ENCODE measurements at regions not wholly inside any gene's neighbourhood (a gene's known extent, or its start where the extent isn't known, plus 50 kb on each side); places are given as distances from the start of the nearest gene placed in this dataset.
"Not testable (repeated sequence)": the region's sequence is repeated elsewhere in the genome, so short reads cannot be mapped to it uniquely, and the experiment has no call there.

DNA sequence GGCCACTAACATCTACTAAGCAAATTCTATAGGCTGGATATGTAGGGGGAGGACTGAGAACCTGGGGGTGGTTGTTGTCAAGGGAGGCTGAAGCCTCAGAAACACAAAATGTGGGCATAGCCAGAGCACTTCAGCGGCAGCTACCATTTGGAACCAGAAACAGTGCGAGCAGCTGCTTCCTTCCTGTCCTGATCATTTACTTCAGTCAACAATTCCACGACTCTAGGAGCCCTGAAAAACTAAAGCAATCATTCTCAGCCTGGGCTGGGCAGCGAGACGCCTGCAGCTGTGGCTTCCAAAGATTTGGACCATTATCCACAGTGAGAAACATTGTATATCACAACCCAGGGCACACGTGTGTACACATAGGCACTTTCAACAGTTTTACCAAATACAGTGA lies 93.9 kb upstream of the WSCD1 start:
- H3K9me3 ChIP-seq: peaks cover 12% of the 10 kb centered on the region
- H3K27me3 ChIP-seq: no peaks in the 10 kb centered on the region
- H3K36me3 ChIP-seq: no peaks in the 10 kb centered on the region
- H4K20me1 ChIP-seq: no peaks in the 10 kb centered on the region
- no peak overlapping the region for H3K4me3 ChIP-seq
- H3K27ac ChIP-seq: no peak overlapping the region
- H3K4me1 ChIP-seq: peaks cover 6% of the 10 kb centered on the region; the same call in 1 of the 2 replicates
- H3K4me2 ChIP-seq: no peak overlapping the region
- TF ChIP-seq Cebpa-rat (IDR thresholded peaks at IDR 0.05): no peak
- no peak overlapping the region for H3K9ac ChIP-seq

DNA sequence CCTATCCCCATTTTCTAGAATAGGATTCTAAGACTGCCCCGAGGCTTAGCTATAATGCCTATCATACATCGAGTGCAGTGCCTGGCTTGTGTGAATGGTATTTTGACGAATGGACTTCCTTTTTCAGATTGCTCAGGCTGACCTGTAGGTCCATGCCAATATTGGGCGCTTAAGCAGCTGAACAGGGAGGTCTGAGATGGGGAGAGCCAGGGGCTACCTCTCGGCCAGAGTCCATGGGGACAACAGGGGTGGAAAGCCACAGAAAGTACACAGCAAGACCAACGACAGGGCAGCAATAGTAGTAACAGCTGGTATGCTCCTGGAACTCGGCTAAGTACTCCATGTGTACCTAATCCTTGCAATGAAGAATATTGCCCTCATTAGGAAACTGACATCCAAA lies 91.7 kb upstream of the WSCD1 start:
- Histone ChIP-seq H4K20me1 (no peaks in the 10 kb centered on the region), H3K27me3 (no peaks in the 10 kb centered on the region), H3K9ac (no peak overlapping the region), H3K4me1 (peaks cover 6% of the 10 kb centered on the region; the same call in 1 of the 2 replicates), H3K4me3 (no peak overlapping the region), H3K9me3 (peaks cover 5% of the 10 kb centered on the region), H3K36me3 (no peaks in the 10 kb centered on the region), H3K27ac (no peak overlapping the region), H3K4me2 (no peak overlapping the region)
- TF ChIP-seq Cebpa-rat (IDR thresholded peaks at IDR 0.05): no peak

DNA sequence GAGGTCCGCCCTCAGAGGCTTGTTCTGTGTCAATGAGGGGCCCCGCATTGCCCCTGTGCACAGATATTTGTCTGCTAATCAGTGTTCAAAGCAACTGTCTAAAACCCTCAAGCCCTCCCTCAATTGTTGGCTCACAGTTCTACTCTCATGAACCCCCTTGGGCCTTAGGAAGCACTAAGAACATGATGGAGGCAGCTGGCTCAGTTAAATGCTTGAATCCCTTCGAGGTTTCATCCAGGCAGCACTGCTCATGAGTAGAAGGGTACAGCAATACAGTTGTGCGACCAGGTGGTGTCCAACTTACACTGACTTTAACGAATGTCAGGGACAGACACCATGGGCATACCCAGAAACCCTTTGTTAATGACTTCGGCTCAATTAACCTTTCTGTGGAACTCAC lies 89.2 kb upstream of the WSCD1 start:
- no peak for TF ChIP-seq Cebpa-rat (IDR thresholded peaks at IDR 0.05)

DNA sequence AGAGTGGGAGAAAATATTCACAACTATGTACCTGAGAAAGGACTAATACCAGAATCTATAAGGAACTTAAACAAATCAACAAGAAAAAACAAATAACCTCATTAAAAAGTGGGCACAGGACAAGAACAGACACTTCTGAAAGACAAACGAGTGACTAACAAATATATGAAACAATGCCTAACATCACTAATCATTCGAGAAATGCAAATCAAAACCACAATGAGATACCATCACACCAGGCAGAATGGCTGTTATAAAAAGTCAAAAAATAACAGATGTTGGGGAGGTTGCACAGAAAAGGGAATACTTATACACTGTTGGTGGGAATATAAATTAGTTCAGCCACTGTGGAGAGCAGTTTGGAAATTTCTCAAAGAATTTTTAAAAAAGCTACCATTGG lies 83.5 kb upstream of the WSCD1 start:
- no peaks in the 10 kb centered on the region for H3K4me1 ChIP-seq
- no peaks in the 10 kb centered on the region for H3K36me3 ChIP-seq
- no peaks in the 10 kb centered on the region for H3K27me3 ChIP-seq
- no peak for TF ChIP-seq Cebpa-rat (IDR thresholded peaks at IDR 0.05)
- no peaks in the 10 kb centered on the region for H4K20me1 ChIP-seq
- H3K9ac ChIP-seq: no peak overlapping the region
- H3K4me2 ChIP-seq: no peak overlapping the region
- no peaks in the 10 kb centered on the region for H3K9me3 ChIP-seq
- H3K4me3 ChIP-seq: no peak overlapping the region
- no peak overlapping the region for H3K27ac ChIP-seq

More for the DNA sequence above, 89.2 kb upstream of the WSCD1 start:
- no peak overlapping the region for H3K9ac ChIP-seq
- no peak overlapping the region for H3K4me2 ChIP-seq
- no peak overlapping the region for H3K27ac ChIP-seq
- H4K20me1 ChIP-seq: no peaks in the 10 kb centered on the region
- H3K9me3 ChIP-seq: no peaks in the 10 kb centered on the region
- H3K4me3 ChIP-seq: no peak overlapping the region
- no peaks in the 10 kb centered on the region for H3K27me3 ChIP-seq
- H3K36me3 ChIP-seq: no peaks in the 10 kb centered on the region
- peaks cover 5% of the 10 kb centered on the region; the same call in 1 of the 2 replicates for H3K4me1 ChIP-seq

DNA sequence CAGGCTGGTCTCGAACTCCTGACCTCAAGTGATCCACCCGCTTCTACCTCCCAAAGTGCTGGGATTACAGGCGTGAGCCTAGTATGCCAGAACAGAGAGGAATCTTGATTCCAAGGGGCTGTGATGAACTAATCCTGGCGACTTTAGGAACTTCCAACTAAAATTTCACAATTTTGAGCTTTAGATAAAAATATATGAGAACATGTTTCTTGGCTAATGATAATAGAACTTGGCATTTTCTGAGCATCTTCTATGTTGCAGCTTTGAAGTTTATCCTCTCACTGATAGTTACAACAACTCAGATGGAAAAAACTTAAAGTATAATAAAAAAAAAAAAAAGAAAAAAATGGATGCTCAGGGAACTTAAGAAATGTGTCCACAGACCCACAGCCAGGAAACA lies 69.8 kb upstream of the WSCD1 start:
- Histone ChIP-seq H3K27me3 (no peaks in the 10 kb centered on the region), H4K20me1 (no peaks in the 10 kb centered on the region), H3K9me3 (no peaks in the 10 kb centered on the region), H3K36me3 (no peaks in the 10 kb centered on the region), H3K27ac (no peak overlapping the region), H3K9ac (no peak overlapping the region), H3K4me2 (no peak overlapping the region), H3K4me3 (no peak overlapping the region), H3K4me1 (no peaks in the 10 kb centered on the region)
- no peak for TF ChIP-seq Cebpa-rat (IDR thresholded peaks at IDR 0.05)

DNA sequence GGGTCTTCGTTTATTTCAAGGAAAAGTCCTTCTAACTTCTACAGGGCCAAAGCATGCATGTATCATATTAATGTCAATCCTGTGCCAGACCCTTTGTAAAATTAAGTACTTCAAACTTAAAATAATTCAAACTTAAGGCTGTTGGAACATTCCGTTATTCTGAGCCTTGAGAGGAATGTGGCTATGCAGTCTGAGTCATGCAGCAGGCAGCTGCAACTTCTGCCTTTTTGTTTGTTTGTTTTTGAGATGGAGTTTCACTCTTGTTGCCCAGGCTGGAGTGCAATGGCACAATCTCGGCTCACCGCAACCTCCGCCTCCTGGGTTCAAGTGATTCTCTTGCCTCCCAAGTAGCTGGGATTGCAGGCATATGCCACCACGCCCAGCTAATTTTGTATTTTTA lies 67.0 kb upstream of the WSCD1 start:
- not testable (repeated sequence) for H3K4me1 ChIP-seq, H3K4me2 ChIP-seq, H3K4me3 ChIP-seq, H4K20me1 ChIP-seq, H3K27me3 ChIP-seq, H3K9ac ChIP-seq, H3K27ac ChIP-seq, H3K9me3 ChIP-seq, H3K36me3 ChIP-seq

DNA sequence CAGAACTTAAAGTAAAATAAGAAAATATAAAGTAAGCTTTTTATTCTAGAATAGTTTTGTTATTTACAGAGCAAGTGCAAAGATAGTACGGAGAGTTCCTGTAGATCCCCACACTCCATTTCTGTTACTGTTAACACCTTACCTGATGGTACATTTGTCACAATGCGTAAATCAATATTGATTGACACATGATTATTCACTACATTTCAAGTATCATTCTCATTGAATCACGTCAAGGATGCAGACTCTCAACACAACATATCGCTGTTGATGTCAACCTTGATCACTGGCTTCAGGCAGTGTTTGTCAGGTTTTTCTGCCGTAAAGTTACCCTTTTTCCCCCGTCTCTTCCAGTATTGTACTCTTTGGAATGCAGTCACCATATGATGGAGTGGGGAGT lies 64.2 kb upstream of the WSCD1 start:
- no peak overlapping the region for H3K4me3 ChIP-seq
- H3K4me1 ChIP-seq: no peaks in the 10 kb centered on the region
- H3K9me3 ChIP-seq: no peaks in the 10 kb centered on the region
- no peak overlapping the region for H3K4me2 ChIP-seq
- no peak overlapping the region for H3K9ac ChIP-seq
- H3K27me3 ChIP-seq: no peaks in the 10 kb centered on the region
- TF ChIP-seq Cebpa-rat (IDR thresholded peaks at IDR 0.05): no peak
- no peak overlapping the region for H3K27ac ChIP-seq
- H3K36me3 ChIP-seq: no peaks in the 10 kb centered on the region
- no peaks in the 10 kb centered on the region for H4K20me1 ChIP-seq

DNA sequence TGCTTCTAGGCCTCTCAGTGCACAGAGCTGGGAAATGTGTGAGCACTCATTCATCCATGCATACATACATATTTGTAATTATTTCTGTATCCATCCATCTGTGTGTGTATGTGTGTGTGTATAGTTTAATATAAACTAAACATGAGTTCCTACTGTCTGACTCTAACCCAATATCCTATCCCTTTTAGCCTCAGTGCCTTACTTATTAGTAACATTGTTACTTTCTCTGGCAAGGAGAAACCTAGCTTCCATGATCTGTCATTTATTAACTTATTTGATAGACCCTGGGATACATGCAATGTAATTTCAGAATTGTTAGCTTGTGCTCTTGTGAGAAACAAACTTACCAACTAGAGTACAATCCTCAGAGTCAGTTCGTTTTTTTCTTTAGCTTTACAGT lies 59.0 kb upstream of the WSCD1 start:
- Histone ChIP-seq H3K36me3 (no peaks in the 10 kb centered on the region), H3K9me3 (no peaks in the 10 kb centered on the region), H3K4me2 (no peak overlapping the region), H3K4me1 (no peaks in the 10 kb centered on the region), H3K27me3 (no peaks in the 10 kb centered on the region), H4K20me1 (no peaks in the 10 kb centered on the region), H3K9ac (no peak overlapping the region), H3K27ac (no peak overlapping the region), H3K4me3 (no peak overlapping the region)
- no peak for TF ChIP-seq Cebpa-rat (IDR thresholded peaks at IDR 0.05)

DNA sequence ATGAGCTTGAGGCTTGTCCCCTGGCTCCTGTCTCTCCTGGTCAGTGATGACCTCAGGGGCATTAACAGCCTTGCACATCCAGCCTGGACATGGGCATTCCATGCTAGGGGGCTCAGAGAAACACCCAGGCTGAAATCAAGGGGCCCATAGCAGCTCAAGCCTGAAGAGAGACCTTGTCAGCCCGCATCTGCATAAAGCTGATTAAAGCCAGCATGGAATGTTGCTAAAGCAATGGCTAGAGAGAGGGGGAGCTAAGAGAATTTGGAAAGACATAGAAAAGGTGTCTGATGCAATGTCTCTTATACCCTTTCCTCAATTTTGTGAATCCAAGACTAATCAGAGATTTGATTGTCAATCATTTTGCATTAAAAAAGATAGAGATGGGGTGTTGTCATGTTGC lies 51.4 kb upstream of the WSCD1 start:
- TF ChIP-seq Cebpa-rat (IDR thresholded peaks at IDR 0.05): no peak
- no peaks in the 10 kb centered on the region for H3K4me1 ChIP-seq
- H3K9me3 ChIP-seq: no peaks in the 10 kb centered on the region
- H3K4me3 ChIP-seq: no peak overlapping the region
- no peak overlapping the region for H3K4me2 ChIP-seq
- H3K9ac ChIP-seq: no peak overlapping the region
- no peaks in the 10 kb centered on the region for H4K20me1 ChIP-seq
- H3K36me3 ChIP-seq: no peaks in the 10 kb centered on the region
- no peaks in the 10 kb centered on the region for H3K27me3 ChIP-seq
- no peak overlapping the region for H3K27ac ChIP-seq

DNA sequence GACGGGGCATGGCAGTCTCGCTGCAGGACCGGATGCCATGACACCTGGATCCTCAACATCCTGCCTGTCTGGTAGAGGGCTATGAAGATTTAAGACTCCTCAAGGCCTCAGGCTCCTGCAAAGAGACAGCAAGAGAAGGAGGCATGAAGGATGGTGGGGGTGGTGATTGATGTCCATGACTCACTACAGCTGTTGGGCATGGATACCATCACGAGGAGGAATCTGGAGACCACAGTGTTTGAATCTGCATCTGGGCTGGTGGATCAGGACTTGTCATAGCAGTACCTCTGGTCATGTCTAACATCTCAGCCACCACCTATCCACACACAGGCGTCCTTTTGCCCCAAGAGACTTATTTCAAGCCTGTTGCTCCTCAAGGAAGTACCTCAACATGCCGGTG lies 50.2 kb upstream of the WSCD1 start:
- no peak for TF ChIP-seq Cebpa-rat (IDR thresholded peaks at IDR 0.05)
- no peaks in the 10 kb centered on the region for H3K4me1 ChIP-seq
- H3K9ac ChIP-seq: no peak overlapping the region
- no peaks in the 10 kb centered on the region for H3K9me3 ChIP-seq
- no peaks in the 10 kb centered on the region for H3K36me3 ChIP-seq
- no peak overlapping the region for H3K4me2 ChIP-seq
- no peaks in the 10 kb centered on the region for H3K27me3 ChIP-seq
- H4K20me1 ChIP-seq: no peaks in the 10 kb centered on the region
- no peak overlapping the region for H3K27ac ChIP-seq
- no peak overlapping the region for H3K4me3 ChIP-seq

DNA sequence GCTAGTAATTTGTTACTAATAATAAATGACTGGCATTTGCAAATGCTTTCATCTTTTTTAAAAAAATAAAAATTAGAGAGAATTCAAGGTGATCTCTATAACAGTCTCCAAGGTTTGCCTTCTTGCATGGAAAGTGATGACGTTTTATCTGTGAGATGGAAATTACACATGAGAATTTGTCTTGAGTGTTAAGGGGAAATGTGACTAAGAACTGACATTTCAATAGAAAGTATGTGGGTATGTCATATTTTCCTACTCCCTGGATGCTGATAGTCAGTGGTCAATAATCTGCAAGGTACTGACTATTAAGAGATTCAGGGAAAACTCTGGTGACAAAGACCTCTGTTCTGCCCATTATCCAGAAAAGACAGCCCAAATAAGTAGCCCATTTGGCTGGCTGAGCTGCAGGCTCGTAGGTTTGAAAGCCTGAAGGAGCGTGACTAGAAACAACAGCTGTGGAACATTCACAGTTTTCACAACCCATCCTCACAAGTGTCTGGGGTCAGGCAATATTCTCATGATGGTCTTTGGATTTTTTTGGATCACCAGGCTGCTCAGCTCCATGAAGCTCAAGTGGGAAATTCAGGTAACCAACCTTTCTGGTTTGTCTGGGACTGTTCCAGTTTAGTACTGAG lies 49.7 kb upstream of the WSCD1 start:
- Histone ChIP-seq H3K4me2 (no peak overlapping the region), H3K27me3 (no peaks in the 10 kb centered on the region), H3K36me3 (no peaks in the 10 kb centered on the region), H3K27ac (no peak overlapping the region), H4K20me1 (no peaks in the 10 kb centered on the region), H3K4me1 (no peaks in the 10 kb centered on the region), H3K4me3 (no peak overlapping the region), H3K9ac (no peak overlapping the region), H3K9me3 (no peaks in the 10 kb centered on the region)
- TF ChIP-seq Cebpa-rat (IDR thresholded peaks at IDR 0.05): no peak
